GM21381 (cell line): ENCODE measurements at regions not wholly inside any gene's neighbourhood (a gene's known extent, or its start where the extent isn't known, plus 50 kb on each side); places are given as distances from the start of the nearest gene placed in this dataset.

ENCODE experiments used
- ATAC-seq: cut with Tn5 transposase; IDR thresholded peaks from one replicate; pipeline ENCODE4 v1.9.1; 2021; ENCODE audit warnings: mild to moderate bottlenecking, moderate library complexity; ENCODE audit not compliant: unreplicated experiment

DNA sequence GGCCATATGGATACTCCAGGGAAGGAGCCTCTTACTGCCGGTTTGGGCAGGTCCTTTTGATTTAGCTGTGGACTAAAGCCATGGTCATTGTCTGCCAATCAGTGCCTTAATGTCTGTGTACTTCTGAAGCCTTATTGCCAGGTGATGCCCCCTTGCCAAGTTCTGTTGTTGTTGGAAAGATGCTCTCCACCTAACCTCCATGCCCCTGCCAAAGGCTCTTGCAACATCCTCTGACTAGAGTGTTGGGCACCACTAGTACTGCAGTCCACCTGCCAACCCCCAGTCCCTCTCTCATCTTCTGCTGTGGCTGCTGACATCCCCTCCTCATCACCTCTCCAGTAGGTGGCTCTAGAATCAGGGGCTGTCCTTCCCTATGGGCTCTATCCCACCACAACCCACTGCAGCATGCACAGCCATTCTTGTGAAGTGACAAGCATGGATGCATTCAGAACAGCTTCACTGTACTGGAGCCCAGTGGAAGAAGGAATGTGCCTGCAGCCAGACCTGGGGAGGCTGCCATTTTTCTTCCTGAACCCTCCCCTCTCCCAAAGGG, 375.3 kb upstream of the CDH5 start:
- no peak for ATAC-seq

DNA sequence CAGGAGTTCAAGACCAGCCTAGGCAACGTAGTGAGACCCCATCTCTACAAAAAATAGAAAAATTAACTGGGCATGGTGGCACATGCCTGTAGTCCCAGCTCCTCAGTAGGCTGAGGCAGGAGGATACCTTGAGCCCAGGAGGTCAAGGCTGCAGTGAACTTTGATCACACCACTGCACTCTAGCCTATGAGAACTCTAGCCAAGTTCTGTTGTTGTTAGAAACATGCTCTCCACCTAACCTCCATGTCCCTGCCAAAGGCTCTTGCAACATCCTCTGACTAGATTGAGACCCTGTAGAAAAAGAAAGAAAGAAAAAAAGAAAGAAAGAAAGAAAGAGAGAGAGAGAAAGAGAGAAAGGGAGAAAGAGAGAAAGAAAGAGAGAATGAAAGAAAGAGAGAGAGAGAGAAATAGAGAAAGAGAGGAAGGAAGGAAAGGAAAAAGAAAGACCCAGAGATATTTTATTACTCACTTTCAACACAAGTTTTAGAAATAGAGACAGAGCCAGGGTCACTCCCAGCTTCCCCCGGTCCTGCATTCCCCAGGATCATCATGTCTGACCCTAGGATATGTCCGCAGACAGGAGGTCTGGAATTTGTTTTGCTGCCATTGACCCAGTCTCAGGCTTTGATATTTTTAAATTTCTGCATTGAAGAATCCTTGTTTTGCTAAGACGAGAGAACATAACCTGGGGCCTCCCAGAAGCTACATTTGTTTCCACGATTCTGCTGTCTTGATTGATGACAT, 376.5 kb upstream of the CDH5 start:
- ATAC-seq: no peak

DNA sequence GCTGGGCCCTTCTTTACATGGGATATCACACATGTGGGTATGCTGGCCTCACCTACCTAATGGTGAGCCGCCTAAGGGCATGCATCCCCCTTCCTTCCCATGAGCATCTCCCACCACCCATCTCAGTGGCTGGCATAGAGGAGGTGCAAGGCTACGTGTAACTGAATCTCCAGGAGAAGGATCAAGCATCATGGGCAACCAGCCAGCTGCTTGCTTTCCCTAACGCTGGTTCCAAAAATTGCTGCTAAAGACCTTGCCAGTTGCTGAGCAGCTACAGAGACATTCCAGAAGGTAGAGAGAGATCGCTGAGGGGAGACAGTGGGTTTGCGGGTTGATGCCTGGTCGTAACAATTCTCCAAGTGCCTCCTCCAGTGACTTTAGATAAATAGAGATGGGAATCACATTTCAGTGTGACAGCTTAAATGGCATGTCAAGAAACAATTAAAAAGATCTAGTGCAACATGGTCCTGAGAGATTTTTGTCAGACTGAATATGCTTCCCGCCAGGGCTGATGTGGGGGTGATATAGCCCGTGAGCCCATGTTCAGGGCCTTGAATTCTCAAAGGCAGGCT, 378.4 kb upstream of the CDH5 start:
- ATAC-seq: no peak

GRCh38 chr16:65984296-65984695, 382.2 kb upstream of the CDH5 start:
- no peak for ATAC-seq

DNA sequence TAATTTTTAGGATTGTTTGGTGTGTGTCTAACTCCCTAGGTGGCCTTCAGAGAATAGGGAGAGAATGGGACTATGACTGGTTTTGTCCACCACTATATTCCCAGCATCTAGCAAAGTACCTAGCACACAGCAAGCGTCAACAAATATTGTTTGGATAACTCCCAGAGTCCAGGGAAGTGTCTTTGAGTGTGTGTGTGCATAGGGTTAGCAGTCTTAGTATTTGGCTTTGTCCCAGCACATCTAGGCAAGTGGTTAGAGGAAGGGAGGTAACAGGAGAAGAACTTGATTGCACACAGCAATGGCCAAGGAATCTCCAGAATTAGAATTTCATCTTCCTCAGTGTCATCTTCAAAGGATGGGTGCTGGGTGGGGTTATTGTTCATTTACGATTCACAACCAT, 385.4 kb upstream of the CDH5 start:
- no peak for ATAC-seq

GRCh38 chr16:65975049-65975708, 391.3 kb upstream of the CDH5 start:
- no peak for ATAC-seq

- no peak for ATAC-seq
These were observed 399.1 kb upstream of the CDH5 start for GRCh38 chr16:65967376-65967775.

- ATAC-seq: no peak
These were observed 400.9 kb upstream of the CDH5 start for GRCh38 chr16:65965628-65966027.

GRCh38 chr16:65964752-65965151, 401.7 kb upstream of the CDH5 start:
- no peak for ATAC-seq

GRCh38 chr16:65961476-65962143, 404.9 kb upstream of the CDH5 start:
- ATAC-seq: no peak

GRCh38 chr16:65959983-65960382, 406.5 kb upstream of the CDH5 start:
- no peak for ATAC-seq

DNA sequence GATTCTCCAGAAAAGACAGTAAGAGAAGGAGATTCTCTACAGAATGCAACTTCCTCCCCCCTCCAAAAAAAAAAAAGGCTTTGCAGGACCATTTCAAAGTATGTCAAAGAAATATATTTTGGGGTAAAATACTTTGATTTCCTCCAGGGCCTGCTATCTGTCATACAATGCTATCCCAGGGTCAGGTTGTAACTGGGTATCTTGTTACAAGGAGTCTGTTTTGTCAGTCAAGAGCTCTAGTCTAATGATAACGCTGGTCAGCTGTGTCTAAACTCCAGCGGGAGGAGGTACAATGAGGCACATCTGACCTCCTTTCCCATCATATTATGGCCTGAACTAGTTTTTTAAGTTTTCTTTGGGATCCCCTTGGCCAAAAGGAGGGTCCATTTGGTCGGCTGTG, 408.4 kb upstream of the CDH5 start:
- ATAC-seq: no peak

DNA sequence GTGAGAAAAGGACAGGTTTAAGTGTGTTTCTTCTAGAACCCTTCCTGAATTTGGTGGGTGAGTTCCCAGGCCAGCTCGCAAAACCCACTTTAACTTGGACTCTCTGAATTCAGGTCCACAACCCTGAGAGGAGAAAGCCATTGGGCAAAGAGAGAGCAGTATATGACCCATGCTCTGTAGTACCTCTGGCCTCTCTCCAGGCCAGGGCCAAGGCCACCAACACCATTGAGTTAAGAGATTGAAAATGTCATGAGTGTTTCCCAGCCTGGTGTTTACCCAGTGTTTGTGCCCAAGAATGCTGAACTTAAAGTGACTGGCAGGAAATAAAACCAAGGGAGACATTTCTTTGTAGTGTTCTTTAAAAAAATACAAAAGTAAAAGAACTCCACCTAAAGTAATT, 410.4 kb upstream of the CDH5 start:
- no peak for ATAC-seq

DNA sequence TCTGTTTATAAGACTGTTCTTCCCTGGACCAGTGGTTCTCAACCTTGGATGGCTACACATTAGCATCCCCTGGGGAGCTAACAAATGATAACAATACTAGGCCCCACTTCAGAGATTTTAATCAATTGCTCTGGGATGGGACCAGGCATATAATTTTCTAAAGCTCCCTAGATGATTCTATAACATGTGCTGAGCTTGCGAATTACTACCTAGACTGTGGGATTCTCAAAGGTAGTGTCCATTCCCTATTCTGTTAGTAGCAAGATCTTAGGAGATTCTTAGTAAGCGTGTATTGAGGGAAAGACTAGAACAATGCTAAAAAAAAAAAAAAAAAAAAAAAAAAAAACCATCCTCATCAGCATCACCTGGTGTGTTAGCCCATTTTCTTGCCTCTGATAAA, 412.0 kb upstream of the CDH5 start:
- ATAC-seq: no peak

DNA sequence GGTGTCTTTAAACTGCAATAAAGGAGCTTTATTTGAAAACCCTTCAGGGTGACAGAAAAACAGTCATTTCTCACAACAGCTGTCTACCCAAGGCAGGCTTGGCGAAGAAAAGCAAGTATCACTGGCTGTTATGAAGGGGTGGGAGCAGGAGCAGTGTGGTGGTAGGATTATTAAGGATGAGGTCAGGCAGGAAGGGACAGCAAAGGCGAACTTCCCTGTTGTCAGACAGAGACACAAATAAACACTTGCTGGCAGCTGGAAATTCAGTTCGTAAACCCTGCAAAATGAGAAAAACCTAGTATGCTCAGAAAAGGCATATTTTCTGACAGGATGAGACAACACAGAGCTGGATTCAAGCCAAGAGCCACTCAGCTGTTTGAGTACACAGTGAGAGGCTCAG, 416.3 kb upstream of the CDH5 start:
- ATAC-seq: no peak

- no peak for ATAC-seq
These were observed 418.1 kb upstream of the CDH5 start for GRCh38 chr16:65948361-65948760.

DNA sequence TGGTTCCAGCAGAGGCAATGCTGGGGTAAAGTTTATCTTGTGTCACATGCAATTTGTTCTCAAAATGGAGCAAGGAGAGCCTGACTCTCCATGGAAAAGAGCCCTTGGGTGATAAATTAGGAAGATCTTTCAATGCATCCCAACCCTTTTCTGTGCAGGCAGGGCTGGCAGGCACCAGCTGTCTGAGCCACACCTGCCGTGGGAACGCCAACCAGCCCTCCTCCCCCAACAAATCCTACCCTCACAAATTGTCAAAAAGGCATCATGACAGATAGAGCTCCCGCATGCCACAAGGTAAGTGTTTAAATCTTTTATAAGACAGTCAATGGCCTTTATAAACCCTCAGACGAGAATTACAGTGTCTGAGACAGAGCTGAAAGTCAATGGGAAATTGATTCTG, 418.5 kb upstream of the CDH5 start:
- no peak for ATAC-seq

GRCh38 chr16:65945493-65945892, 421.0 kb upstream of the CDH5 start:
- ATAC-seq: no peak

DNA sequence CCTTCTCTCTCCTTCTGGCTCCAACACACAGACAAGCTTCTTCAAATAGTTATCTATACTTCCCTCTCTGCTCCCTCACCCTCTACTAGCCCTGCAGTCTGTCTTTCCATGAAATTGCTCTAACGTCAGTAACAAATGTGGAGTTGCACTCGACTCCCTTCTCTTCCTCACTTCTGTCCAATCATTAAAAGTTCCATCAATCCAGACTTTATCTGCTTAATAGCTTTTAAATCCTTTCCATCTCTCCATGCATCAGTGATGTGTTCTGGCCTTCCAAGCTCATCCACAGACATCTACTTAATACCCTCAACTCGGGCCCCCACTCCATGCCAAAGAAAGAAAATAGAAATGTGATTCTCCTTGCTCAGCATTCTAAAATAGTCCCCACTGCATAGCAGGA, 422.1 kb upstream of the CDH5 start:
- no peak for ATAC-seq

- ATAC-seq: no peak
These were observed 425.8 kb upstream of the CDH5 start for GRCh38 chr16:65940711-65941110.

DNA sequence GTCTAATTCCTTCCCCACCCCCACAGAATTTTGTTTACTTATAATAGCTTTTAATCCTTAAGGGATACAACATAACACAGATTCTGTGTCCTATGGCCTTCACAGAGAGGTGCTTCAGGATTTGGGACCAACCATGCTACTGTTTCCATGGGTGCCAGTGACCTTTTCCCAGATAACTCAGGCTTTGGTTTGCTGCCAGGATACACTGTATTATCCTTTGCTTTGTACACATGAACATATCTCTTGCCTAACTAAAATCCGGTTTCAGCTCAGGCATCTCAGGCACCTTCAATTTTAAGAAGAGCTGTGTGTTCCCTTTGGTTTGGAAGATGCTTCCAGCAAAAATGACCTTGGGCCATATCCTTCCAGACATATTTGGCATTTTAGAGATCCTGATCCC, 428.4 kb upstream of the CDH5 start:
- ATAC-seq: no peak

- no peak for ATAC-seq
These were observed 429.0 kb upstream of the CDH5 start for GRCh38 chr16:65937455-65937854.
